ENCODE measurements at regions not wholly inside any gene's neighbourhood (a gene's known extent, or its start where the extent isn't known, plus 50 kb on each side); places are given as distances from the start of the nearest gene placed in this dataset.
"Not testable (repeated sequence)": the region's sequence is repeated elsewhere in the genome, so short reads cannot be mapped to it uniquely, and the experiment has no call there.

GRCh38 chr6:137717074-137718073 lies 149.7 kb upstream of the TNFAIP3 start:
- no peak overlapping the region for H3K27ac ChIP-seq (ENCODE audit: low read length)
- no peaks in the 10 kb centered on the region for H3F3A ChIP-seq (ENCODE audit: insufficient read depth, low read length)
- H3K9ac ChIP-seq (ENCODE audit: low read length), result no peak overlapping the region
- H4K20me1 ChIP-seq (ENCODE audit: insufficient read depth, low read length), result no peaks in the 10 kb centered on the region
- H3K4me2 ChIP-seq (ENCODE audit: low read depth, low read length), result no peak overlapping the region
- H3K4me1 ChIP-seq (ENCODE audit: low read length), result no peaks in the 10 kb centered on the region
- H2AFZ ChIP-seq (ENCODE audit: low read length), result no peak overlapping the region
- no peaks in the 10 kb centered on the region for H3K9me3 ChIP-seq (replicated peaks; ENCODE audit: insufficient read depth, low read length)
- peak; percentile 35 for DNase-seq
- no peaks in the 10 kb centered on the region for H3K27me3 ChIP-seq (replicated peaks; ENCODE audit: insufficient read depth, low read length)
- no peaks in the 10 kb centered on the region for H3K9me2 ChIP-seq (replicated peaks; ENCODE audit: insufficient read depth, low read length)
- no peak overlapping the region for H3K4me3 ChIP-seq (ENCODE audit: low read length)
- no peaks in the 10 kb centered on the region for H3K79me2 ChIP-seq (ENCODE audit: low read length)
- H3K36me3 ChIP-seq (replicated peaks; ENCODE audit: insufficient read depth, low read length), result no peaks in the 10 kb centered on the region
- TF ChIP-seq EZH2 (optimal IDR thresholded peaks at IDR 0.05; ENCODE audit: low read depth, low read length) (no peak), EZH2phosphoT487 (IDR thresholded peaks at IDR 0.05; ENCODE audit: low read length) (no peak), CTCF (IDR thresholded peaks at IDR 0.05; ENCODE audit: low read length) (no peak)

- H4K20me1 ChIP-seq (ENCODE audit: insufficient read depth, low read length); H3K9ac ChIP-seq (ENCODE audit: low read length); H3K79me2 ChIP-seq (ENCODE audit: low read length); H3K27ac ChIP-seq (ENCODE audit: low read length); DNase-seq; H3K9me3 ChIP-seq (replicated peaks; ENCODE audit: insufficient read depth, low read length); H3K4me1 ChIP-seq (ENCODE audit: low read length); H3K27me3 ChIP-seq (replicated peaks; ENCODE audit: insufficient read depth, low read length); H3K9me2 ChIP-seq (replicated peaks; ENCODE audit: insufficient read depth, low read length); H3K4me2 ChIP-seq (ENCODE audit: low read depth, low read length); H3K36me3 ChIP-seq (replicated peaks; ENCODE audit: insufficient read depth, low read length); H3F3A ChIP-seq (ENCODE audit: insufficient read depth, low read length); H2AFZ ChIP-seq (ENCODE audit: low read length); H3K4me3 ChIP-seq (ENCODE audit: low read length): not testable (repeated sequence)
Observed at GRCh38 chr6:137718903-137719302, 148.2 kb upstream of the TNFAIP3 start.

- peak; percentile 46 for DNase-seq
- Histone ChIP-seq H2AFZ (ENCODE audit: low read length) (no peak overlapping the region), H3K9me3 (replicated peaks; ENCODE audit: insufficient read depth, low read length) (no peaks in the 10 kb centered on the region), H3K79me2 (ENCODE audit: low read length) (no peaks in the 10 kb centered on the region), H3K4me2 (ENCODE audit: low read depth, low read length) (no peak overlapping the region), H3F3A (ENCODE audit: insufficient read depth, low read length) (no peaks in the 10 kb centered on the region), H3K4me3 (ENCODE audit: low read length) (no peak overlapping the region), H3K27ac (ENCODE audit: low read length) (no peak overlapping the region), H3K4me1 (ENCODE audit: low read length) (no peaks in the 10 kb centered on the region), H3K27me3 (replicated peaks; ENCODE audit: insufficient read depth, low read length) (no peaks in the 10 kb centered on the region), H3K9me2 (replicated peaks; ENCODE audit: insufficient read depth, low read length) (no peaks in the 10 kb centered on the region), H3K36me3 (replicated peaks; ENCODE audit: insufficient read depth, low read length) (no peaks in the 10 kb centered on the region), H3K9ac (ENCODE audit: low read length) (no peak overlapping the region), H4K20me1 (ENCODE audit: insufficient read depth, low read length) (no peaks in the 10 kb centered on the region)
- TF ChIP-seq CTCF (IDR thresholded peaks at IDR 0.05; ENCODE audit: low read length) (no peak), EZH2 (optimal IDR thresholded peaks at IDR 0.05; ENCODE audit: low read depth, low read length) (no peak), EZH2phosphoT487 (IDR thresholded peaks at IDR 0.05; ENCODE audit: low read length) (no peak)
Observed at GRCh38 chr6:137722749-137723272, 144.2 kb upstream of the TNFAIP3 start.
